Keratinocyte (primary cell): ENCODE measurements at regions not wholly inside any gene's neighbourhood (a gene's known extent, or its start where the extent isn't known, plus 50 kb on each side); places are given as distances from the start of the nearest gene placed in this dataset.

Source experiments
- EZH2 ChIP-seq: IDR thresholded peaks from one replicate; pipeline ENCODE4 v1.6.1; 2012; ENCODE audit warnings: inconsistent platforms, mild to moderate bottlenecking, low read length, moderate library complexity
- TF ChIP-seq, protein P1 (sequence below), 3 experiments: IDR thresholded peaks in 1 of 3; conservative IDR thresholded peaks in 1 of 3; optimal IDR thresholded peaks in 1 of 3; 2 replicates in 2 of 3; 3 replicates in 1 of 3; pipeline versions ENCODE3 to v1.5.1; 2011; ENCODE audit warnings: low read length in 3 of 3, mild to moderate bottlenecking in 3 of 3, moderate library complexity in 2 of 3, control low read depth in 1 of 3, inconsistent platforms in 1 of 3; ENCODE audit not compliant: insufficient read depth in 2 of 3; ENCODE audit errors: extremely low read depth in 1 of 3

DNA sequence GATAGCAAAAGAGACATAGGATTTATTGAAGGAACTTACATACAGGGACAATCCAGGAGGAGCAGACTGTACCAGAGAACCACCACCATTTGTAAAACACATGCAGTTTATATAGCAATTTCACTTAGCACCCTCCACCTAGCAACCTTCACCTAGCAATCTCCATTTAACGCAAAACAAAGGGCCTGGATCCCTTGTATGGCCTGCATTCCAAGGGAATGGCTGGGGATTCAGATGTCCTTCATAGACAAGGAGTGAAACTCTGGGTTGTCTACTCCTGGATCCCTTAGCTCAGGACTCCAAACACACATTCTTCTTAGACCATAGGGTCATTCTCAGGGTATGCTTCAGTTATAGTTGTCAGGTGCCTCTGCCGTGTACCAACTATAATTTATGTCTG lies 1324.9 kb downstream of the HACE1 start:
- TF ChIP-seq EZH2 = no peak
- TF ChIP-seq, protein P1, sequence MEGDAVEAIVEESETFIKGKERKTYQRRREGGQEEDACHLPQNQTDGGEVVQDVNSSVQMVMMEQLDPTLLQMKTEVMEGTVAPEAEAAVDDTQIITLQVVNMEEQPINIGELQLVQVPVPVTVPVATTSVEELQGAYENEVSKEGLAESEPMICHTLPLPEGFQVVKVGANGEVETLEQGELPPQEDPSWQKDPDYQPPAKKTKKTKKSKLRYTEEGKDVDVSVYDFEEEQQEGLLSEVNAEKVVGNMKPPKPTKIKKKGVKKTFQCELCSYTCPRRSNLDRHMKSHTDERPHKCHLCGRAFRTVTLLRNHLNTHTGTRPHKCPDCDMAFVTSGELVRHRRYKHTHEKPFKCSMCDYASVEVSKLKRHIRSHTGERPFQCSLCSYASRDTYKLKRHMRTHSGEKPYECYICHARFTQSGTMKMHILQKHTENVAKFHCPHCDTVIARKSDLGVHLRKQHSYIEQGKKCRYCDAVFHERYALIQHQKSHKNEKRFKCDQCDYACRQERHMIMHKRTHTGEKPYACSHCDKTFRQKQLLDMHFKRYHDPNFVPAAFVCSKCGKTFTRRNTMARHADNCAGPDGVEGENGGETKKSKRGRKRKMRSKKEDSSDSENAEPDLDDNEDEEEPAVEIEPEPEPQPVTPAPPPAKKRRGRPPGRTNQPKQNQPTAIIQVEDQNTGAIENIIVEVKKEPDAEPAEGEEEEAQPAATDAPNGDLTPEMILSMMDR (optimal IDR thresholded peaks at IDR 0.05 in 1 of 3, IDR thresholded peaks at IDR 0.05 in 1 of 3, conservative IDR thresholded peaks at IDR 0.05 in 1 of 3; ENCODE audit: extremely low read depth in 1 of 3, insufficient read depth in 2 of 3, low read length in 3 of 3) = no peak
